ENCODE measurements at regions not wholly inside any gene's neighbourhood (a gene's known extent, or its start where the extent isn't known, plus 50 kb on each side); places are given as distances from the start of the nearest gene placed in this dataset.

DNA sequence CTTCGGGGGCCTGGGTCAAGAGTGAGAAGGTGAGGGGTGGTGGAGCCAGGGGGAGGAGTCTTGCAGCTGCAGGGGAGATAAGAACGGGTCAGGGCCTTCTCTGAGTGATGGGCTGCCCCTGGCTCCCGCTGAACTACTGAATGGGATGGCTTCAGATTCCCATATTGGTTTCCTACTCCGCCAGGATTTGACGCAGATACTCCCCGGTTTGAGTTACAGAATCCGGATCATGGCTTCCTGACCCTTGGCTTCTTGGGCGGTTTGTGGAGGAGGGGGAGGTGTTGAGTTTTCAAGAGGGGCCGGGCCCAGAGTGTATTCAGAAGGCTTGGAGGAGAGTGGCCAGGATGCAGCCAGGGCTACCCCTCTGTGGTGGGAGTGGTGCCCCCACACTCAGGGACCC is 119.9 kb upstream of the ATP2B2 start:
- H3K4me1 Mint-ChIP-seq, result no peaks in the 10 kb centered on the region
- H3K4me3 Mint-ChIP-seq, result no peak overlapping the region
- no peaks in the 10 kb centered on the region for H3K9me3 Mint-ChIP-seq
- H3K27me3 Mint-ChIP-seq, result peaks cover 4% of the 10 kb centered on the region
- no peaks in the 10 kb centered on the region for H3K36me3 Mint-ChIP-seq
- no peak for ATAC-seq (ENCODE audit: low read depth)
- DNase-seq, result no peak
- POLR2A ChIA-PET, result no interaction called here
- no peak overlapping the region for H3K27ac Mint-ChIP-seq

DNA sequence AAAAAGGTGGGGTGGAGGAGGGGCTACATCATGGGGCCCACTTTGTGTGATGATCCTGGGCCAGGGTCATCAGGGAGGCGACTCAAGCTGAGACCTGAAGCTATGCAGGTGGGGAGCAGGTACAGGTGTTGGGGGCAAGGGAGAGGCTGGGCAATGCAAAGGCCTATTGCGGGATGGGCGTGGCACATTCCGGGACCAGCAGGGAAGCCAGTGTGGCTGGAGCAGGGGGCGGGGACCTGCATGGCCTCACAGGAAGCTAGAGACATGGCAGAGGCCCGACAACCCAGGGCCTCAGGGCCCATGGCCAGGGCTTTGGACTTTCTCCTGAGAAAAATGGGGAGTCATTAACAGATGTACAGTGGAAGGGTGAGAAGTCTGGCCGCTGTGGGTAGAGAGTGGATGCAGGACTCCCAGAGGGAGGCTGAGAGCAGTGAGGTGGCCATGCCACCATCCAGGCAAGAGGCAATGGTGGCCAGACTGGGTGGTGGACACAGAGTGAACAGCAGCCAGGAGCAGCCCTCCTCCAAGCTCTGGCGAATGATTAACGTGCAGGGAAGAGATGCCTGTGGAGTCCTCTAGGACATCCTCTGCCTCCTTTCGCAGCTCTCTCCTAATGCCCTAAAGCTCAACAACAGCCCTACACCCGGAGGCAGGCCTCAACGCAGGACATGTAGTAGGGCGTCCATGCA is 122.6 kb upstream of the ATP2B2 start:
- Mint-ChIP-seq H3K4me3 (no peak overlapping the region), H3K27ac (no peak overlapping the region), H3K36me3 (no peaks in the 10 kb centered on the region), H3K4me1 (no peaks in the 10 kb centered on the region), H3K27me3 (peaks cover 7% of the 10 kb centered on the region), H3K9me3 (no peaks in the 10 kb centered on the region)
- DNase-seq (no peak), ATAC-seq (ENCODE audit: low read depth) (no peak)
- POLR2A ChIA-PET, result no interaction called here

DNA sequence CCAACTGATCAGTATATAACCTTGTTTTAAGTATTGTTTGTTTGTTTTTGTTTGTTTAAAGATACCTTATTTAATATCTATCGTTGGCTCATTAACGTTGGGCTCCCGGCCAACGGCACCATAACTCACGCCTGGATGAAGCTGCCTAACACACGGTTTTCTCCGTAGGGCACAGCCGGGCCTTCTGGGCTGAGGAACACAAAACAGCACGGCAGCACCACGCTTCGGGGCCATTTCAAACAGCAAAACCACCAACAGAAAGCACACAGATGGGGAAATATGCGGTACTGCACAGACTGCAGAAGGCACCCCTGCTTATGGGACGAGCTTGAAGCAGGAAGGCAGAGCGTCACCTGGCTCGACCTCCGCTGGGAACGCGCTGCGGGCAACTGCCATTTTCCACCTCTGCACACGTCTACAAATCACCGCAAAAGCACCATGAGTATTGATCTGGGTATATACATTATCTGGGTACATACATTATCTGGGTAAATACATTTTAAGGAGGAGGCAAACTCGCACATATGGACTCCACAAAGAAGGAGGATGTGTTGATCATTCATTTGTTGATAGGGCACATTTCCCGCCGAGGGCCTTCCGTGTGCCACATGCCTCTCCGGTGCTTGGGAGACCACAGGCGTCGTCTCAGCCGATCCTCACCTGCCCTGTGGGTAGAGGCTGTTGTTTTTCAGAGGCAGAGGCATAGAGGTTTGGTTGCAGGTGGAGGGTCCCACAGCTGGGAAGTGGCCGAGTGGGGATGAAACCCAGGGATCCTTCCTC is 123.7 kb upstream of the ATP2B2 start:
- Mint-ChIP-seq H3K9me3 (no peaks in the 10 kb centered on the region), H3K27me3 (peaks cover 6% of the 10 kb centered on the region), H3K4me1 (no peaks in the 10 kb centered on the region), H3K27ac (no peak overlapping the region), H3K36me3 (no peaks in the 10 kb centered on the region), H3K4me3 (no peak overlapping the region)
- ATAC-seq (ENCODE audit: low read depth) (no peak), DNase-seq (no peak)
- POLR2A ChIA-PET, result no interaction called here

DNA sequence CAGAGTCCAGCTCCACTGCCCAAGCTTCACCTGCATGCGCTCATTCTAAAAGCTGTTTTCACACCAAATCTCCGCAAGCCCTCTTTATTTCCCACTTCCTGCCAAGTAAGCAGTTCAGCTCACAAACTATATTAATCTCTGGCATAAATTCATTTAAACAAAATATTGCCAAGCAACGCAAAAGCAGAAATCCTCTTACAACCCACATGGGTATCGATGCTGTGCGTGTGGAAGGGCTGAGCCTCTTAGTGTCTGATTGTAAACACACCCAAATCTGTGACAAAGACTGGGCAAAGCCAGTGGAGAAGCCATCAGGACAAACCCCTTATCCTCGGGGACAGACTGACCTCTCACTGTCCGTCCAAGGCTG is 124.3 kb upstream of the ATP2B2 start:
- H3K36me3 Mint-ChIP-seq, result no peaks in the 10 kb centered on the region
- H3K4me1 Mint-ChIP-seq, result no peaks in the 10 kb centered on the region
- no peak for DNase-seq
- H3K9me3 Mint-ChIP-seq, result no peaks in the 10 kb centered on the region
- H3K4me3 Mint-ChIP-seq, result no peak overlapping the region
- H3K27me3 Mint-ChIP-seq, result peaks cover 4% of the 10 kb centered on the region
- POLR2A ChIA-PET, result no interaction called here
- H3K27ac Mint-ChIP-seq, result no peak overlapping the region
- ATAC-seq (ENCODE audit: low read depth), result no peak

DNA sequence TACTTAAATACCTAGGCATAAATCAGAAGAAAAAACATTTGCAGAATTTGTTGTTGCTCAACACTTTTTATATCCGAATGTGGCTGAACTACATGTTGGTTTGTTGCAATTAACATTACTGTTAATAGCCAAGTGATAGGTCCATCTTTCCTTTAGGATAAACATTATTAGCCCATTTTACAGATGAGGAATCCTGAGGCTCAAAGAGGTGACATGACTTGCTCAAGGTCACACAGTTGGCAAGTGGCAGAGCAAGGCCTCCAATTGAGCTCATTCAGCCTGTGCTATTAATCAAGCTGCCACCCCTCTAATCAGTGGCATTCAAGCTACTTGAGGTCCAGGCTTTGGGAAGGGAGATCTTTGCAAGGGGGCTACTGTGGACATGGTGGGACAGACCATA is 125.8 kb upstream of the ATP2B2 start:
- Mint-ChIP-seq H3K36me3 (no peaks in the 10 kb centered on the region), H3K9me3 (peaks cover 2% of the 10 kb centered on the region), H3K27me3 (peaks cover 7% of the 10 kb centered on the region), H3K4me3 (no peak overlapping the region), H3K4me1 (no peaks in the 10 kb centered on the region), H3K27ac (no peak overlapping the region)
- POLR2A ChIA-PET, result no interaction called here
- ATAC-seq (ENCODE audit: low read depth) (no peak), DNase-seq (no peak)

DNA sequence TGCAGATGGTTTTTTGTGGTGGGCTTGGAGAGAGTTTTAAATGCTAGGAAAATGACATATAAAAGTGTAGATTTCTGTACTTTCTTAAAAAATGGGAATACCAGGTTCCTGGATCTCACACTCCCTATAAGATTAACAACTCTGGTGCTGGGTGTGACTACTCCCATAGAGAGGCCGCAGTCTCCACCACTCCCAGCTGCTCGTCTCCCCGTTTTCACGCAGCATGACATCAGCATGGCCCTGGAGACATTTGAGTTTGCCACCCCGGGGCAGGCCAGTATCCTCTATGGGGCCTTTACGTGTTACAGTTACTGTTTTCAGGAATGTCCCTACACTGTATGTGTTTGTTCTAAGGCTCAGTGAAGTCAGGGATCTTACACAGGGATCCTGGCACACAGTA is 126.7 kb upstream of the ATP2B2 start:
- Mint-ChIP-seq H3K4me1 (no peaks in the 10 kb centered on the region), H3K27me3 (peaks cover 7% of the 10 kb centered on the region), H3K9me3 (peaks cover 5% of the 10 kb centered on the region), H3K4me3 (no peak overlapping the region), H3K27ac (no peak overlapping the region), H3K36me3 (no peaks in the 10 kb centered on the region)
- DNase-seq, result no peak
- POLR2A ChIA-PET, result no interaction called here
- no peak for ATAC-seq (ENCODE audit: low read depth)

DNA sequence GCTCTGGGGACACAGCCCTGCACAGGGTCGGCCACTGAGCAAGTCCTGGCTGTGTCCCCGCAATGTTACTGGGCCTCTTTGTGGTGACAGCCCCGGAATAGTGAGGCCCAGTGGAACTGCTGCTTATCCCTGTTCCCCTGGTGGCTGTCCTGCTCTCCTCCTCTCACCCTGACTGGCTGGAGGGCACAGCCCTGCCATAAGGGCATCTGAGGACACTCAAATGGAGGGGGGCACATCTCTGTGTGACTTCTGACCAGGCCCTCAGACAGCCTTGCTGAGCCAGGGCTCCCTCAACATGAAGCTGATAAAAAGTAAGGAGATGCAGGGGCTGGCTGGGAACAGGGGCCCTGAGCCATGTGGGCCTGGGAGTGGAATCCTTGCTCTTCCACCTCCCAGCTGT is 127.4 kb upstream of the ATP2B2 start:
- peaks cover 12% of the 10 kb centered on the region for H3K27me3 Mint-ChIP-seq
- peaks cover 1% of the 10 kb centered on the region for H3K36me3 Mint-ChIP-seq
- no peak for ATAC-seq (ENCODE audit: low read depth)
- no peak overlapping the region for H3K27ac Mint-ChIP-seq
- POLR2A ChIA-PET, result no interaction called here
- DNase-seq, result no peak
- H3K4me3 Mint-ChIP-seq, result no peak overlapping the region
- H3K9me3 Mint-ChIP-seq, result peaks cover 10% of the 10 kb centered on the region
- no peaks in the 10 kb centered on the region for H3K4me1 Mint-ChIP-seq

DNA sequence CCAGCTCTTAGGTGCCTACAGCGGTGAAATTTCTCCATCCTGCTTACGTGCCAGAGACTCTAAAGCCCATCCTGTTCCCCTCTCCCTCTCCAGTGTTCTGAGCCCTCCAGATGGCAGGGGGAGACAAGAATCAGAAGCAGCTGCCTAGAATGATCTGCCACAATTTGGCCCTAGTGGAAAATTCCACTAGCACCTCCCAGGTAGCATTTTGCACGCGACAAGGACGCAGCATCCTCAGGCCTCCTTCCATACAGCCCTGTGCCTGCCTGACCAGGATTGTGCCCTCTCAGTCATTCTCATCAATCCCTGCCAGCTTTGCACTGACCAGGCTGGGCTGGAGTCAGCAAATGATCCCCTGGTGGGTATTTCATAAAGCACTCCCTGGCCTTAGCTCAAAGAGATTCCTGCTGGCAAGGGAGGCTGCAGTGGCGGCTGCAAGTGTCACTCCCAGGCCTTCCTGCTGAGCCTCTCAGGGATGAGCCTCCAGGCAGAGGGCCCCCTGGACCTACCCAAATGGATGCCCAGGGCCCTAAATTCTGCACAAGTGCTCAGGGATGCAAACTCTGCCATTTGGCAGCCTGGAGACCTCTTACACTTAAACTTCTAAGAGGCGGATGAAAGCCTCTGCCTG is 130.2 kb upstream of the ATP2B2 start:
- Mint-ChIP-seq H3K9me3 (peaks cover 10% of the 10 kb centered on the region), H3K27me3 (peaks cover 15% of the 10 kb centered on the region), H3K4me3 (no peak overlapping the region), H3K36me3 (peaks cover 1% of the 10 kb centered on the region), H3K27ac (no peak overlapping the region), H3K4me1 (no peaks in the 10 kb centered on the region)
- no peak for ATAC-seq (ENCODE audit: low read depth)
- POLR2A ChIA-PET, result no interaction called here
- no peak for DNase-seq

DNA sequence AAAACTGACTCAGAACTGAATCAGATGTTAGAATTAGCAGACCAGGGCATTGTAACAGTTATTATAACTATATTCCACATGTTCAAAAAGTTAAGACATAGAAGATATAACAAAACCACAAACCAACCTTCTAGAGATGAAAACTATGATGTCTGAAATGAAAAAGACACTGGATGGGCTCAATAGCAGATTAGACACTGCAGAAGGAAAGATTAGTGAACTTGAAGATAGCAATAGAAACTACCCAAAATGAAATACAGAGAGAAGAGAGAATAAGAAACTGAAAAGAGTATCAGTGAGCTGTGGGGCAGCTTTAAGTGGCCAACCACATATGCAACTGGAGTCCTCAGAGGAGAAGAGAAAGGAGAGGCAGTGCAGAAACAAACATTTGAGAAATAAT is 132.0 kb upstream of the ATP2B2 start:
- Mint-ChIP-seq H3K4me3 (no peak overlapping the region), H3K36me3 (peaks cover 1% of the 10 kb centered on the region), H3K27me3 (peaks cover 11% of the 10 kb centered on the region), H3K27ac (no peak overlapping the region), H3K9me3 (peaks cover 10% of the 10 kb centered on the region), H3K4me1 (no peaks in the 10 kb centered on the region)
- ATAC-seq (ENCODE audit: low read depth), result no peak
- no peak for DNase-seq
- POLR2A ChIA-PET, result no interaction called here

DNA sequence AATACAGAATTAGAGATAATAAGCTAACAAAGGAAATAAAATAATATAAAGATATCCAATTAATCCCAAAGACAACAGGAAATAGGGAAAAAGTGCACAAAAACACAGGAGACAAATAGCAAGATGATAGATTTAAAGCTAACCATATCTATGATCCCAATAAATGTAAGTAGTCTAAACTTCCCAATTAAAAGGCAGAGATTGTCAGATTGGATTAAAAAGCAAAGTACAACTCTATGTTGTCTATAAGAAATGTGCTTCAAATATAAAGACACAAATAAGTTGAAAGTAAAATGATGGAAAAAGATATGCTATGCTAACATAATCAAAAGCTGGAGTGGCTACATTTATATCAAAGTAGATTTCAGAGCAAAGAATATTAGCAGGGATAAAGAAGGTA is 133.1 kb upstream of the ATP2B2 start:
- no peak overlapping the region for H3K4me3 Mint-ChIP-seq
- POLR2A ChIA-PET, result no interaction called here
- DNase-seq (no peak), ATAC-seq (ENCODE audit: low read depth) (no peak)
- peaks cover 17% of the 10 kb centered on the region for H3K27me3 Mint-ChIP-seq
- peaks cover 1% of the 10 kb centered on the region for H3K36me3 Mint-ChIP-seq
- H3K4me1 Mint-ChIP-seq, result no peaks in the 10 kb centered on the region
- H3K9me3 Mint-ChIP-seq, result peaks cover 10% of the 10 kb centered on the region
- H3K27ac Mint-ChIP-seq, result no peak overlapping the region

DNA sequence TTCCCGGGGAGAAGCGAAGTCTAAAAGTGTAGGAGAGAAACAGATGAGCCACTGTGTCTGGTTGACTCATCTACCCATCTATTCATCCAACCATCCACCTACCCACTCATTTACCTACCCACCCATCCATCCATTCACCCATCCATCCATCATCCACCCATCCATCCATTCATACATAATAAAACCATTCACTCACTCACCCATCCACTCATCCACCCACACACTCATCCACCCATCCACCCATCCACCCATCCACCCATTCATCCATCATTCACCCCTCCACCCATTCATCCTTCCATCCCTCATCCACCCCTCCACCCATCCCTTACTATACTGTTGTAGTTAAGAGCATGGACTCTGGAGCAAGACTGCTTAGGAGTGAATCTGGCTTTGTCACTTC is 136.4 kb upstream of the ATP2B2 start:
- no peak overlapping the region for H3K27ac Mint-ChIP-seq
- H3K4me1 Mint-ChIP-seq, result no peaks in the 10 kb centered on the region
- H3K36me3 Mint-ChIP-seq, result peaks cover 1% of the 10 kb centered on the region
- POLR2A ChIA-PET, result no interaction called here
- H3K9me3 Mint-ChIP-seq, result peaks cover 6% of the 10 kb centered on the region
- ATAC-seq (ENCODE audit: low read depth), result no peak
- H3K4me3 Mint-ChIP-seq, result no peak overlapping the region
- peaks cover 24% of the 10 kb centered on the region for H3K27me3 Mint-ChIP-seq
- no peak for DNase-seq

DNA sequence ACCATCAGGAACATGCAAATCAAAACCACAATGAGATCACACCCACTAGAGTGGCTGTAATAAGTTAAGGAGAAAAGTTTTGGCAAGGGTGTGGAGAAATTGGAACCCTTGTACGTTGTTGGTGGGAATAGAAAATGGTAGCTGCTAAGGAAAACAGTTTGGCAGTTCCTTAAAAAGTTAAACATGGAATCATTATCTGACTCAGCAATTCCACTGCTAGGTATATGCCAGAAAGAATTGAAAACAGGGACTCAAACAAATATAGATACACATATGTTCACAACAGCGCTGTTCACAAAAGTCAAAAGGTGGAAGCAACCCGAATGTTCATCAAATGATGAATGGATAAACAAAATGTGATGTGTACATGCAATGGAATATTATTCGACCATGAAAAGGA is 138.8 kb upstream of the ATP2B2 start:
- no peaks in the 10 kb centered on the region for H3K4me1 Mint-ChIP-seq
- no peaks in the 10 kb centered on the region for H3K9me3 Mint-ChIP-seq
- POLR2A ChIA-PET, result no interaction called here
- peaks cover 16% of the 10 kb centered on the region for H3K27me3 Mint-ChIP-seq
- no peaks in the 10 kb centered on the region for H3K36me3 Mint-ChIP-seq
- no peak for DNase-seq
- no peak overlapping the region for H3K27ac Mint-ChIP-seq
- no peak overlapping the region for H3K4me3 Mint-ChIP-seq
- ATAC-seq (ENCODE audit: low read depth), result no peak

DNA sequence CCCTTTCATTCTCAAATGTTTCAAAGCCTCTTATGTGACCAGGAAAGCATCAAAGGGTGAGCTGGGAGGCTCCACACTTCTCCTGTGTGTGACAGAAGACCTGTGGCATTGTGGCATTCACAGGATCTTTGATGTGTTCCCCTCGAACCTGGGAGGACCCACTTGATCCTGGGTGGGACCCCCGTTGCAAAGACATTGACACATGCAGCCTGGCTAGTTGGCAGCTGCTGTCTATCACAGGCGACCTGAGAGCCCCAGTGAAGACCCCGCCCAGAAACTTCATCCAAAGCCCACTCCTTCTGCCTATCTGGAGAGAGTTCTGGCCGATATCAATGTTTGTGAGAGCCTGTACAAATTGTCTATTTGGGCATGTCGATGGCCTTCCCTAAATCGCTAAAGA is 140.4 kb upstream of the ATP2B2 start:
- Mint-ChIP-seq H3K4me3 (no peak overlapping the region), H3K36me3 (no peaks in the 10 kb centered on the region)
- ATAC-seq (ENCODE audit: low read depth), result no peak

More for the DNA sequence above, 140.4 kb upstream of the ATP2B2 start:
- DNase-seq, result no peak
- no peaks in the 10 kb centered on the region for H3K9me3 Mint-ChIP-seq
- no peaks in the 10 kb centered on the region for H3K4me1 Mint-ChIP-seq
- H3K27ac Mint-ChIP-seq, result no peak overlapping the region
- H3K27me3 Mint-ChIP-seq, result peaks cover 16% of the 10 kb centered on the region
- POLR2A ChIA-PET, result no interaction called here

All from activated naive CD8-positive, alpha-beta T cell treated with anti-CD3 and anti-CD28 coated beads, Interleukin-2, amount 10 ng/mL, durations not matched to agents 7 days and 5 days (primary cell).